HepG2 (cell line): ENCODE measurements at regions not wholly inside any gene's neighbourhood (a gene's known extent, or its start where the extent isn't known, plus 50 kb on each side); places are given as distances from the start of the nearest gene placed in this dataset.

ENCODE experiments used
- CAMTA2 ChIP-seq: sonication (generic); formaldehyde crosslinking; IDR thresholded peaks from 2 replicates; pipeline ENCODE4 v1.4.0; 2020; ENCODE audit warnings: mild to moderate bottlenecking, missing genetic modification reagents, borderline replicate concordance
- EED ChIP-seq: sonication (generic); formaldehyde crosslinking; IDR thresholded peaks from 2 replicates; pipeline ENCODE4 v1.5.0; 2020; ENCODE audit warnings: mild to moderate bottlenecking, missing genetic modification reagents
- FOXA3 ChIP-seq: IDR thresholded peaks from 2 replicates; pipeline ENCODE4 v1.6.1; 2016; ENCODE audit warnings: missing genetic modification reagents, missing compliant biosample characterization
- FOXP1 ChIP-seq, 2 experiments: fragments of 450-650 bp in 1 of 2; IDR thresholded peaks; 2 replicates each; pipeline ENCODE4 v1.6.1; 2017 to 2018; ENCODE audit warnings: antibody characterized with exemption in 1 of 2
- HNF4A ChIP-seq: sonication (generic); formaldehyde crosslinking; IDR thresholded peaks from 2 replicates; pipeline ENCODE4 v1.4.0; 2020; ENCODE audit warnings: missing genetic modification reagents
- HOXA5 ChIP-seq: sonication (generic); formaldehyde crosslinking; IDR thresholded peaks from 2 replicates; pipeline ENCODE4 v1.4.0; 2020; ENCODE audit warnings: missing genetic modification reagents
- ISL2 ChIP-seq: sonication (generic); formaldehyde crosslinking; IDR thresholded peaks from 2 replicates; pipeline ENCODE4 v1.5.0; 2020; ENCODE audit warnings: missing genetic modification reagents
- JUNB ChIP-seq: sonication (generic); formaldehyde crosslinking; IDR thresholded peaks from 2 replicates; pipeline ENCODE4 v1.8.0; 2022; ENCODE audit warnings: missing genetic modification reagents, mild to moderate bottlenecking, borderline replicate concordance
- NR2F6 ChIP-seq, 2 experiments: IDR thresholded peaks; 2 replicates each; pipeline ENCODE4 v1.6.1; 2016; ENCODE audit warnings: antibody characterized with exemption in 1 of 2, mild to moderate bottlenecking in 1 of 2
- PHF5A ChIP-seq: IDR thresholded peaks from one replicate; pipeline ENCODE4 v1.6.1; 2018; ENCODE audit warnings: low read depth, missing genetic modification reagents; ENCODE audit not compliant: unreplicated experiment
- PRPF4 ChIP-seq: fragments of 200-400 bp; formaldehyde crosslinking; IDR thresholded peaks from 2 replicates; pipeline ENCODE4 v1.6.1; 2016; ENCODE audit warnings: low read length, low read depth; ENCODE audit not compliant: poor library complexity, severe bottlenecking
- SUZ12 ChIP-seq: fragments of 150-350 bp; IDR thresholded peaks from 2 replicates; pipeline ENCODE4 v1.6.1; 2014; ENCODE audit warnings: low read depth, low read length
- THRA ChIP-seq: sonication (generic); formaldehyde crosslinking; IDR thresholded peaks from 2 replicates; pipeline ENCODE4 v1.4.0; 2020; ENCODE audit warnings: missing genetic modification reagents, borderline replicate concordance
- ZBTB20 ChIP-seq: sonication (generic); formaldehyde crosslinking; IDR thresholded peaks from 2 replicates; pipeline ENCODE4 v1.8.1; 2023; ENCODE audit warnings: missing genetic modification reagents, low read depth, mild to moderate bottlenecking, borderline replicate concordance
- ZBTB26 ChIP-seq: IDR thresholded peaks from 2 replicates; pipeline ENCODE4 v1.6.1; 2016; ENCODE audit warnings: missing compliant biosample characterization, missing genetic modification reagents, borderline replicate concordance
- ZBTB33 ChIP-seq: sonication (generic); formaldehyde crosslinking; IDR thresholded peaks from 2 replicates; pipeline ENCODE4 v1.4.0; 2020; ENCODE audit warnings: missing genetic modification reagents
- ZNF205 ChIP-seq: IDR thresholded peaks from 2 replicates; pipeline ENCODE4 v1.6.1; 2018; ENCODE audit warnings: missing biosample characterization, missing genetic modification reagents
- ZNF451 ChIP-seq: sonication (generic); formaldehyde crosslinking; IDR thresholded peaks from 2 replicates; pipeline ENCODE4 v1.5.0; 2020; ENCODE audit warnings: mild to moderate bottlenecking, missing genetic modification reagents
- ZNF598 ChIP-seq: sonication (generic); formaldehyde crosslinking; IDR thresholded peaks from 2 replicates; pipeline ENCODE4 v1.5.1; 2020; ENCODE audit warnings: mild to moderate bottlenecking, missing genetic modification reagents, borderline replicate concordance
- ZNF670 ChIP-seq: sonication (generic); formaldehyde crosslinking; IDR thresholded peaks from 2 replicates; pipeline ENCODE4 v1.8.0; 2022; ENCODE audit warnings: mild to moderate bottlenecking, missing genetic modification reagents, borderline replicate concordance
- TF ChIP-seq, protein P1 (sequence below): sonication (generic); formaldehyde crosslinking; conservative IDR thresholded peaks from 2 replicates; pipeline ENCODE4 v1.4.0; 2020; ENCODE audit warnings: missing genetic modification reagents
- TF ChIP-seq, protein P2 (sequence below): IDR thresholded peaks from 2 replicates; pipeline ENCODE4 v1.6.1; 2012; ENCODE audit warnings: low read depth, low read length, improper control_type of control experiment

DNA sequence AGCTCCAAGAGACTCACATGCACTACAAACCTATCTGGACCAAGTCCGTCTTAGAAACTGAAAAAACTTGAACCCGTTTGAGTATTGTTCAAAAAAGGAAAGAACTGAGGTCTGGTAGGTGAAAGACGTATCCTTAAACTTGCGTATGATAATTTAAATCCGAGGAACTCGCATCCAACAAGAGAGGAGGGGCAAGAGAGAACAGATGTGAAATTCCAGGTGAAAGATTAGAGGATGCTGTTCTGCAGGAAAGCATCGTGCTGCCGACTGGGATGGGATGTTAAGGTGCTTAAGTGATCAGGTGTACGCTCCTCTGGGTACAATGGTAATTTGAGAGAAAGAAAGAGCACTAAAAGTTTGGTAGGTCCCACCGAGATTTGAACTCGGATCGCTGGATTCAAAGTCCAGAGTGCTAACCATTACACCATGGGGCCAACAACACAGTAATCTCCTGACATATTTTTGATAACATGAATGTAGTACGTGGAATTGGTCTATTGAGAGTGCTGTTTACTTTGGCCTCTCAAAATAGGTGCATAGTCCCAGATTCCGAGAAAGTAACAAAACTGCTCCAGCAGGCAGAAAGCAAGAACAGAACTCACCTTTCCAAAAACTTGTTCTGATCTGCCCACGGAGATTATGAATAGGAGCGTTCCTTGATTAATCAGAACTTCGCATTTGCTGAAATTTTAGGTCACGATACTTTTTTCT, 53.5 kb upstream of the BTN3A2 start (continued):
- TF ChIP-seq, protein P1, sequence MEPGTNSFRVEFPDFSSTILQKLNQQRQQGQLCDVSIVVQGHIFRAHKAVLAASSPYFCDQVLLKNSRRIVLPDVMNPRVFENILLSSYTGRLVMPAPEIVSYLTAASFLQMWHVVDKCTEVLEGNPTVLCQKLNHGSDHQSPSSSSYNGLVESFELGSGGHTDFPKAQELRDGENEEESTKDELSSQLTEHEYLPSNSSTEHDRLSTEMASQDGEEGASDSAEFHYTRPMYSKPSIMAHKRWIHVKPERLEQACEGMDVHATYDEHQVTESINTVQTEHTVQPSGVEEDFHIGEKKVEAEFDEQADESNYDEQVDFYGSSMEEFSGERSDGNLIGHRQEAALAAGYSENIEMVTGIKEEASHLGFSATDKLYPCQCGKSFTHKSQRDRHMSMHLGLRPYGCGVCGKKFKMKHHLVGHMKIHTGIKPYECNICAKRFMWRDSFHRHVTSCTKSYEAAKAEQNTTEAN (CRISPR knock-in tag): no peak; the same call in 1 of the 2 replicates
- TF ChIP-seq FOXA3 (CRISPR knock-in tag) (peak; percentile 94), ZNF205 (CRISPR knock-in tag) (peak; percentile 40; the same call in 1 of the 2 replicates), ZBTB26 (0 out of 2 replicates have a peak, but pooled peaks have one; percentile 22), ZNF670 (peak; percentile 67; the same call in 1 of the 2 replicates), ZBTB20 (CRISPR knock-in tag) (0 out of 2 replicates have a peak, but pooled peaks have one; percentile 25), ZNF451 (CRISPR knock-in tag) (no peak), NR2F6 (IDR thresholded peaks at IDR 0.05) (no peak), NR2F6 (CRISPR knock-in tag; IDR thresholded peaks at IDR 0.05) (peak; percentile 61), ISL2 (CRISPR knock-in tag) (peak; percentile 27; the same call in 1 of the 2 replicates), THRA (CRISPR knock-in tag) (peak; percentile 65; the same call in 1 of the 2 replicates), ZBTB33 (CRISPR knock-in tag) (0 out of 2 replicates have a peak, but pooled peaks have one; percentile 43), HNF4A (CRISPR knock-in tag) (peak; percentile 86), SUZ12 (no peak), HOXA5 (CRISPR knock-in tag) (peak; percentile 80; the same call in 1 of the 2 replicates), PHF5A (CRISPR knock-in tag) (peak; percentile 64), ZNF598 (CRISPR knock-in tag) (no peak), JUNB (CRISPR knock-in tag) (no peak), FOXP1 (IDR thresholded peaks at IDR 0.05) (no peak), FOXP1 (CRISPR knock-in tag; IDR thresholded peaks at IDR 0.05) (peak; percentile 35; the same call in 1 of the 2 replicates), EED (no peak), PRPF4 (peak; percentile 91), CAMTA2 (no peak)
- TF ChIP-seq, protein P2, sequence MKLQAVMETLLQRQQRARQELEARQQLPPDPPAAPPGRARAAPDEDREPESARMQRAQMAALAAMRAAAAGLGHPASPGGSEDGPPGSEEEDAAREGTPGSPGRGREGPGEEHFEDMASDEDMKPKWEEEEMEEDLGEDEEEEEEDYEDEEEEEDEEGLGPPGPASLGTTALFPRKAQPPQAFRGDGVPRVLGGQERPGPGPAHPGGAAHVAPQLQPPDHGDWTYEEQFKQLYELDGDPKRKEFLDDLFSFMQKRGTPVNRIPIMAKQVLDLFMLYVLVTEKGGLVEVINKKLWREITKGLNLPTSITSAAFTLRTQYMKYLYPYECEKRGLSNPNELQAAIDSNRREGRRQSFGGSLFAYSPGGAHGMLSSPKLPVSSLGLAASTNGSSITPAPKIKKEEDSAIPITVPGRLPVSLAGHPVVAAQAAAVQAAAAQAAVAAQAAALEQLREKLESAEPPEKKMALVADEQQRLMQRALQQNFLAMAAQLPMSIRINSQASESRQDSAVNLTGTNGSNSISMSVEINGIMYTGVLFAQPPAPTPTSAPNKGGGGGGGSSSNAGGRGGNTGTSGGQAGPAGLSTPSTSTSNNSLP: peak; percentile 98
